ENCODE measurements at regions not wholly inside any gene's neighbourhood (a gene's known extent, or its start where the extent isn't known, plus 50 kb on each side); places are given as distances from the start of the nearest gene placed in this dataset.
"Not testable (repeated sequence)": the region's sequence is repeated elsewhere in the genome, so short reads cannot be mapped to it uniquely, and the experiment has no call there.

- peak; percentile 82 for DNase-seq
These were observed 122.7 kb upstream of the C1GALT1C1 start for GRCh38 chrX:120752431-120753082.

- DNase-seq, result peak; percentile 78
These were observed 121.8 kb upstream of the C1GALT1C1 start for GRCh38 chrX:120751683-120752082.

DNA sequence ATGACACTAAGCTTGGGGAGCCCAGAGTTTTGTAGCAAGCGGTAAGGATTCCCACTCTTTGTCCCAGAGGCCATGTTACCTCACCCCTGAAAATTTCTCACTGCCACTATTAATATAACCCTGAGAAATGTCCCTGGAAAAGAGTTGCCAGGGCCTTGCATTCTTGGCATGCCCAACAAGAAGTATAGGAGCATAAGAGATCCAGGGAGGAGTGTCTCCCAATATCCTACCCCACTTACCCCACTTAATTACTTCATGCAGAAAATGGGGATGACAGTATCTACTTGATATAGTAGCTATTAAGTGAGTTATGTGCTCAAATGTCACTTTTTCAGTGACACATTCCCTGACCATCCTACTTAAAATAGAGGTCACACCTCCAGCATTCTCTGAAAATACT lies 120.5 kb upstream of the C1GALT1C1 start:
- no peak for DNase-seq

- DNase-seq, result peak; percentile 91
These were observed 119.4 kb upstream of the C1GALT1C1 start for GRCh38 chrX:120749141-120749846.

DNA sequence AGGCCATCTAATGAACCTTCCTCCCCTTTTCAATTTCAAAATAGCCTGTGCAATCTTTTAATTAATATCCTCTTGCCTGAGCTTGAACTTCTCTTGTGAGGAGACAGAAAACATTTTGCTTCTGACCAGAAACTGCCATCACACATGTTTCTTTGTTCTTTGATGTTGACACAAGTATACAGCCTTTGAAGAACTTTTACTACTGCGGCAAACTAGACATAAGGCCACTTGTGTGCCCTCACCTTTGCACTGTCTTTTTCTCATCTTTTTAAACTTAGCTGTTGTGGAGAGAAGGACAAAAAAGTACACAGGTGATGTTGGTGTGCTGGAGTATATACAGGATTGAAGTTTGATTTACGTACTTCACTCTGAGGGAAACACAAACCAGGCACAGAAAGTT lies 116.3 kb upstream of the C1GALT1C1 start:
- DNase-seq, result peak; percentile 17

GRCh38 chrX:120742946-120743665 lies 113.3 kb upstream of the C1GALT1C1 start:
- no peak for DNase-seq

- DNase-seq, result no peak
These were observed 111.6 kb upstream of the C1GALT1C1 start for GRCh38 chrX:120741452-120741851.

DNA sequence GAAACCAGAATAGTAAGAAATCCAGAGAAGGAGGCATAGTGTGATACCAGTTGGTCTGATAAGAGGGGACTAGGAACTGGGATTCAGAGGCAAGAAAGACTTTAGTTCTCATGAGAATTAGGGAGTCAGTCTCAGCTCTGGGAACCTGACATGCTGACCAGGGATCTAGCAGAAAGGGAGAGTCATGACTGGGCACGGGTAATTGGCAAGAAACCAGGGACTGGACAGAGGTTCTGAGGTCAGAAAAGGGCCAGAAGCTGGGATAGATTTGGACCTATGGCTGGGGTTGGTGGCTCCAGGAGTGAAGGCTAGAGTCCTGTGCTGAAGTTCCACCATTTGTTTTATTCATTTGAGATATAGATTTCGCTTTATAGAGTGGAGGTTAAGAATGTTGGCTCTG lies 110.2 kb upstream of the C1GALT1C1 start:
- no peak for DNase-seq

DNA sequence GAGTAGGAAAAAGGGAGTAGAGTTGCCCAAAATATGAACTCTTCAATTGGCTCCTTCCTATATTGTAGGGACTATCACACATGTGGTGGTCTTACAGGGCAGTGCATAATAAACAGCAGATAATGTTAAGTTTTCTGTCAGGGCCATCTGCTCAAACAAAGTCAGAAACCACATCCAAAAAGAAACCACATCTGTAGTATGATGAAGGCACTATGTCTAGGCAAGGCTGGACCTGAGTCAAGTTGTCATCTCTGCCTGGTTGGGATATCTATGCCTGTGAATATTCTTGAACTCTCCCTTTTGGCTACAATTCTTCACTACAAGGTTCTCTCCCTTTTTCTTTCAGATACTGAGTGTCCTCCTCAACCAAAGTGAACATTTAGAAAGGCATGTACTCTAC lies 109.4 kb upstream of the C1GALT1C1 start:
- peak; percentile 41 for DNase-seq

DNA sequence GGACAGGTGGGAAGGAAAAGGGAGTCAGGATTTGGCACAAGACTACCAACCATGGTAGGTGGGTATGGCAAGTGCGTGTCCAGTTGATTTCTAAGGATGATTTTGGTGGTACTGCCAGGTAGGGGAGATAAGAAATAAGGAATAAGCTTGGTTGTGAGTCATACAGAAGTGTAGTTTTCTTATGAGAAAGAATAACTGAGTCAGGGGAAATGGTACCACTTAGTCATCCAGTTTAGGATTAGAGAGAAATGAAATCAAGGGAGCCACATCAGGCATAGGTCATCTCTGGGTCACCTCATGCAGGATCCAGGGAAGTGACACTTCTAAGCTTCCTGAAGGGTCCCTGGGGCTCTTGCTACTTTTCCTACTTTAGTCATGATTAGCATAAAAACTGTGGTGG lies 107.1 kb upstream of the C1GALT1C1 start:
- no peak for DNase-seq

DNA sequence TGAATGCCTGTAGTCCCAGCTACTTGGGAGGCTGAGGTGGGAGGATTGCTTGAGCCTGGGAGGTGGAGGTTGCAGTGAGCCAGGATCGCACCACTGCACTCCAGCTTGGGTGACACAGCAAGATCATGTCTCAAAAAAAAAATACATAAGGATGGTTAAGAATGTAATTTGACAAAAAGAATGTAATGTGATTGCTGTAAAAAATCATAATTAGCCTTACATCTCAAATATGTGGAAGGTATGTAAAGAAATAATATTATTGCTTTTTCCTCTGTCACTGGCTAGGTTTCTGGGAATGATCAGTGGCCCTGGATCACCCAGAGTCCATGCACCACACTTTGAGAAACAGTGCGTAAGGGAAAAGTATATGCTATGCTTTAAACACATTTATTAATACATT lies 106.1 kb upstream of the C1GALT1C1 start:
- DNase-seq, result no peak

DNA sequence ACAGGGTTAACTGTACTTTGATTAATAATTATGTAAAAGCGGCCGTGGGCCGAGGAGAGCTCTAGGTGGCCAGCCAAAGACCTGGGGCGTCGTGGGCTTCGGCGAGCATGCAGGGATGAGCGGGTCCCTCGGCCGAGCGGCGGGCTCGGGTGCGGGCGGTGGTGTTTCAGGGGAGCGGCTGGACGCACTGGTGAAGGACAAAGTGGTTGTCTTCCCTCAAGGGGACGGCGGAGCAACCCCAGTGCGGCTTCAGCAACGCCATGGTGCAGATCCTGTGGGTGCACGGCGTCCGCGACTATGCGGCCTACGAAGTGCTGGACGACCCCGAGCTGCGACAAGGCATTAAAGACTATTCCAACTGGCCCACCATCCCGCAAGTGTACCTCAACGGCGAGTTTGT lies 103.0 kb upstream of the C1GALT1C1 start:
- DNase-seq, result no peak

DNA sequence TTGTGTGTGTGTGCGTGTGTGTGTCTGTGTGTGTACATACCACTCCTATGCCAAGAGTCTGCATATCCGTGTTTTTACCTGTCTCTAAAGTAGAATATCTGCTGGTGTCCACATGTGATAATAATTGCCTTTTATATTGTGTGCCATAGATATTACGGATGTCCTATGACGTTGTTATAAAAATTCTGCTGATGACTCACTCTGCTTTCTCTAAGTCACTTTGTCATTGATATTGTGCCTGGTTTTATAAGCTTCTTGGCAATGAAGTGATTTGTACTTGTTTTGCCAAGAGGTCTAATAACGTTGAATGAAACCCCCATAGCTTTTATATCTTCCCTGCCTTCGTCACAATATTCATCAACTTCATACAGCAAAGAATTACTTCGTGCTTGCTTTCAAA lies 102.6 kb upstream of the C1GALT1C1 start:
- no peak for DNase-seq

GRCh38 chrX:120731386-120731785 lies 101.5 kb upstream of the C1GALT1C1 start:
- no peak for DNase-seq

DNA sequence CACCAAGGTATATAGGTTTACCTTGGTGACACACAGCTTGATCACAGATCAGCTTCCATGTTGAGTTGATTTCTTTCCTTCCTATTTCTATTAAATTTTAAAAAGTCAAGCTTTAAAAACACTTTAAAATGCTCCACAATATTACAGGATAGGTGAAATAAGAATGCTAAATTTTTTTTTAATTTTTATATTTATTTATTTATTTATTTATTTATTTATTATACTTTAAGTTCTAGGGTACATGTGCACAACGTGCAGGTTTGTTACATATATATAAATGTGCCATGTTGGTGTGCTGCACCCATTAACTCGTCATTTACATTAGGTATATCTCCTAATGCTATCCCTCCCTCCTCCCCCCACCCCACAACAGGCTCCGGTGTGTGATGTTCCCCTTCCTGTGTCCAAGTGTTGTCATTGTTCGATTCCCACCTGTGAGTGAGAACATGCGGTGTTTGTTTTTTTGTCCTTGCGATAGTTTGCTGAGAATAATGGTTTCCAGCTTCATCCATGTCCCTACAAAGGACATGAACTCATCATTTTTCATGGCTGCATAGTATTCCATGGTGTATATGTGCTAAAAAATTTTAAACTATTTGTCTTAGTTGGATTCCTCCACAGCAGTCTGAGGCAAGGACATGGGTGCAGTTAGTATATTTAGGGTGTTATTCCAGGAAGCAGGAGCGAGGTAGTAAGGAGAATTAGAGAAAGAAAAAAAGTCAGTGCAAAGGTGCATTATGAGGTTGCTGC lies 99.8 kb upstream of the C1GALT1C1 start:
- not testable (repeated sequence) for DNase-seq

- DNase-seq, result no peak
These were observed 98.1 kb upstream of the C1GALT1C1 start for GRCh38 chrX:120727911-120728310.

- no peak for DNase-seq
These were observed 97.6 kb upstream of the C1GALT1C1 start for GRCh38 chrX:120727452-120727851.

- no peak for DNase-seq
These were observed 96.4 kb upstream of the C1GALT1C1 start for GRCh38 chrX:120726294-120726693.

GRCh38 chrX:120725874-120726273 lies 96.0 kb upstream of the C1GALT1C1 start:
- DNase-seq, result no peak

- no peak for DNase-seq
These were observed 89.8 kb upstream of the C1GALT1C1 start for GRCh38 chrX:120719622-120720021.

- no peak for DNase-seq
These were observed 89.1 kb upstream of the C1GALT1C1 start for GRCh38 chrX:120718969-120719368.

GRCh38 chrX:120702337-120702736 lies 72.5 kb upstream of the C1GALT1C1 start:
- not testable (repeated sequence) for DNase-seq

DNA sequence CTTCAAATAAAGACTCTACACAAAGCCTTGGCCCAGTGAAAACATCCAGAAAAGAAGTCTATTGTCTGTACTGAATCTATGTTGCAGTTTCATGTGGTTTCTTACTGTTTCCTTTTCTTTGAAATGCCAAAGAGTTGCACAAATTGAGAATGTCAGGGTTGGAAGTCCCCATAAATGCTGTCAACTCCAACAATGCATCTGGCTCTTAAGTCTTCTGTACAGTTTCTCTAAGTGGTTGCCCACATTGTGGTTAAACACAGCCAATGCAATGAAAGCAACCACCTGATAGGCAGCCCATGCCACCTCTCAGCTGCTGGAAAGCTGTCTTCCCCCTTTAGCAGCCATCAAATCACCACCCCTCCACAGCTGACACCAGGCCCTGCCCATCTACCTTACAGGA lies 67.2 kb upstream of the C1GALT1C1 start:
- DNase-seq, result no peak
